Fibroblast of villous mesenchyme (primary cell): ENCODE measurements at regions not wholly inside any gene's neighbourhood (a gene's known extent, or its start where the extent isn't known, plus 50 kb on each side); places are given as distances from the start of the nearest gene placed in this dataset.
"Not testable (repeated sequence)": the region's sequence is repeated elsewhere in the genome, so short reads cannot be mapped to it uniquely, and the experiment has no call there.

ENCODE experiments used
- DNase-seq: peaks from one replicate; pipeline ENCODE4 v3.0.0-alpha.2; 2010; ENCODE audit warnings: low read depth
- H3K4me3 ChIP-seq: 2 replicates; pipeline ENCODE4 v1.5.1; 2011; ENCODE audit warnings: low read depth, mild to moderate bottlenecking, low read length
- TF ChIP-seq, protein P1 (sequence below): IDR thresholded peaks from 2 replicates; pipeline ENCODE4 v1.5.1; 2012; ENCODE audit warnings: low read depth, mild to moderate bottlenecking, low read length; ENCODE audit not compliant: insufficient read depth

DNA sequence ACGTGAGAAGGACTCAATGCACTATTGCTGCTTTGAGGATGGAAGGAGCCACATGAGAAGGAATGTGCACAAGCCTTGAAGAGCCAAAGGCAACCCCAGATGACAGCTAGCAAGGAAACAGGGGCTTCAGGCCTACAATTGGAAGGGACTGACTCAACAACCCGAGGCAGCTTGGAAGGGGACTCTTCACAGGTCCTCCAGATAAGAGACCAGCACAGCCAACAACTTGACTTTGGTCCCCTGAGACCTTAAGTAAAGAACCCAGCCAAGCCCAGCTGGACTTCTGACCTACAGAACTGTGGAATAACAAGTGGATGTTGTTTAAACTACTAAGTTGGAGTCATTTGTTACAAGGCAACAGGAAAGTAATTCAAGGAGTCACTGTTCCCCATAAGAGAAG, 277.2 kb downstream of the SUCLG1 start:
- TF ChIP-seq, protein P1, sequence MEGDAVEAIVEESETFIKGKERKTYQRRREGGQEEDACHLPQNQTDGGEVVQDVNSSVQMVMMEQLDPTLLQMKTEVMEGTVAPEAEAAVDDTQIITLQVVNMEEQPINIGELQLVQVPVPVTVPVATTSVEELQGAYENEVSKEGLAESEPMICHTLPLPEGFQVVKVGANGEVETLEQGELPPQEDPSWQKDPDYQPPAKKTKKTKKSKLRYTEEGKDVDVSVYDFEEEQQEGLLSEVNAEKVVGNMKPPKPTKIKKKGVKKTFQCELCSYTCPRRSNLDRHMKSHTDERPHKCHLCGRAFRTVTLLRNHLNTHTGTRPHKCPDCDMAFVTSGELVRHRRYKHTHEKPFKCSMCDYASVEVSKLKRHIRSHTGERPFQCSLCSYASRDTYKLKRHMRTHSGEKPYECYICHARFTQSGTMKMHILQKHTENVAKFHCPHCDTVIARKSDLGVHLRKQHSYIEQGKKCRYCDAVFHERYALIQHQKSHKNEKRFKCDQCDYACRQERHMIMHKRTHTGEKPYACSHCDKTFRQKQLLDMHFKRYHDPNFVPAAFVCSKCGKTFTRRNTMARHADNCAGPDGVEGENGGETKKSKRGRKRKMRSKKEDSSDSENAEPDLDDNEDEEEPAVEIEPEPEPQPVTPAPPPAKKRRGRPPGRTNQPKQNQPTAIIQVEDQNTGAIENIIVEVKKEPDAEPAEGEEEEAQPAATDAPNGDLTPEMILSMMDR: no peak
- no peak overlapping the region for H3K4me3 ChIP-seq
- DNase-seq: no peak

DNA sequence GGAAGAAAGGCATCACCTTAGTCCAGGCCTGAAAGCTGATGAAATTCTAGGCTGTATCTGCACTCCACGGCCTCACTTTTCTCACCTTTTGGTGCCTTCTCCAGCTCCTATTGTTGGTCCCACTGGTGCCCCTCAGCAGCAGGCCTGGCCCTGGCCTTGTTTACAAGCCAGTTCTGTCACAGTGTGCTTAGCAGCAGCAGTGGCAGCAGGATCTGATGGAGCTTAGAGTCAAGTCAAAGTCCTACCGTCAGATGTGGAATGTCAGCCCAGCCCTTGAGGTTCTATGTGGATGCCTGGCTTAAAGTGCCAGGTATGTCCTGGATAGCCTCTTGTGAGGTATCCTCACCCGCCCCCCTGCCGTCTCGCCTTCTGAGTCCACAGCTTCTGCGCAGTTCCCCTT, 281.3 kb downstream of the SUCLG1 start:
- DNase-seq: no peak
- H3K4me3 ChIP-seq: no peak overlapping the region
- TF ChIP-seq, protein P1: no peak

DNA sequence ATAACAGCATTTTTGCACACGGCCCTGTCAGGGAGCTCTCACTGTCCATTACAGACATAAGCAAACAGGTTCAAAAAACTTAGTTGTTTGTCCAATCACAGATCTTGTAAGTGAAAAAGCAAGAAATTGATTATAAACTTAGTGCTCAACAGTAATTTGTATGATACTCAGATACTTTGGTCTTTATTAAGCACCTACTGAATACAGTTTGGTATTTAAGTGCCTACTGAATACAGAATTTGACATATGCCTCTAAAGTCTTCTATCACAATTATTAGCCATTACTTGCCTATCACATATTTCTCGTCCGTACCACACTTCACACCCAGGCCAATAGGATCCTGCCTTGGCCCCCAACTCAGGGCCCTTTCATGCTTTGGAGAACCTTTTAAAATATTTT, 283.1 kb downstream of the SUCLG1 start:
- DNase-seq: no peak
- TF ChIP-seq, protein P1: no peak
- H3K4me3 ChIP-seq: no peak overlapping the region

GRCh38 chr2:84175340-84175739, 283.7 kb downstream of the SUCLG1 start:
- TF ChIP-seq, protein P1: no peak

GRCh38 chr2:84173041-84173440, 286.0 kb downstream of the SUCLG1 start:
- TF ChIP-seq, protein P1: no peak
- H3K4me3 ChIP-seq: no peak overlapping the region
- no peak for DNase-seq

More at GRCh38 chr2:84175340-84175739, 283.7 kb downstream of the SUCLG1 start:
- no peak overlapping the region for H3K4me3 ChIP-seq
- DNase-seq: no peak

DNA sequence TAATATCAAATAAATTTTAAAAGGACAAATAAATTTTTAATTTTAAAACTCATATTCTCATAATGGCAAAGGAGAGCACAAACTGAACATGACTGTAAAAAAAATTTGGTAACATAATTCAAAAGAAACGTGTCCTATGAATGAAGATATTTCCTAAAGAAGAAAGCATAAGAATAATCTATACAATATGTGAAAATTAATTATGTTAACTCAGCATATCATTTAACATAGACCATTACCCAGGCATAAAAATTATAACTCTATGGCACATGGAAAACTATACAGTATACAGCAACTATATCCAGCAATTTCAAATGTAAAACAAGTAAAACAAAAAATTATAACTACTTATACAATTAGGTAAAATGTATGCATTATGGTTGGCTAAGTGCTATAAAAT, 288.1 kb downstream of the SUCLG1 start:
- DNase-seq: no peak
- TF ChIP-seq, protein P1: no peak
- no peak overlapping the region for H3K4me3 ChIP-seq

GRCh38 chr2:84169871-84170270, 289.2 kb downstream of the SUCLG1 start:
- DNase-seq: no peak
- TF ChIP-seq, protein P1: no peak
- no peak overlapping the region for H3K4me3 ChIP-seq

- not testable (repeated sequence) for H3K4me3 ChIP-seq, DNase-seq
Measured at GRCh38 chr2:84168552-84168951, 290.5 kb downstream of the SUCLG1 start.
